Endothelial cell of umbilical vein (primary cell): ENCODE measurements at regions not wholly inside any gene's neighbourhood (a gene's known extent, or its start where the extent isn't known, plus 50 kb on each side); places are given as distances from the start of the nearest gene placed in this dataset.

ENCODE experiments used
- BruUV-seq: library from RNA; stranded (reverse); fragments of 400-500 nt; replicated peaks from 2 replicates; lab custom pipeline; 2021; lab: Mats Ljungman, UMichigan
- CTCF ChIA-PET: fragments of 300-600, 350-600 bp; sonication (Branson Sonifier 250); formaldehyde crosslinking; loops from one replicate; lab custom pipeline; 2021; ENCODE audit warnings: antibody characterized with exemption, inconsistent platforms; lab: Charles Lee
- POLR2A ChIA-PET: fragments of 300-600, 350-600 bp; sonication (Branson Sonifier 250); formaldehyde crosslinking; loops from one replicate; lab custom pipeline; 2021; ENCODE audit warnings: antibody characterized with exemption, inconsistent platforms; lab: Charles Lee
- DNase-seq: peaks from one replicate; pipeline ENCODE4 v3.0.0-alpha.2; 2011; ENCODE audit warnings: low read depth, low spot score
- FAIRE-seq: peaks from 2 replicates; lab custom pipeline; 2011; peaks lifted over from hg19 to GRCh38; lab: Jason Lieb, UNC
- H2AFZ ChIP-seq: 2 replicates; pipeline ENCODE4 v1.6.0; 2012; ENCODE audit warnings: low read depth, low read length, control low read depth, inconsistent platforms
- H3K27ac ChIP-seq: 2 replicates; pipeline ENCODE4 v1.5.1; 2011; ENCODE audit warnings: low read depth, mild to moderate bottlenecking, control low read depth, low read length, moderate library complexity; ENCODE audit not compliant: insufficient read depth
- H3K27me3 ChIP-seq, 2 experiments: 2 replicates each; pipeline versions ENCODE4 v1.6.0 to v1.6.1; 2011; ENCODE audit warnings: low read length in 2 of 2, mixed read lengths in 1 of 2; ENCODE audit not compliant: control insufficient read depth in 2 of 2, insufficient read depth in 2 of 2
- H3K36me3 ChIP-seq, 2 experiments: 2 replicates in 1 of 2; 3 replicates in 1 of 2; pipeline ENCODE4 v1.5.1; 2011; ENCODE audit warnings: low read length in 2 of 2, mild to moderate bottlenecking in 1 of 2, moderate library complexity in 1 of 2; ENCODE audit not compliant: control insufficient read depth in 2 of 2, insufficient read depth in 2 of 2; ENCODE audit errors: extremely low read depth in 1 of 2
- H3K4me1 ChIP-seq: 3 replicates; pipeline ENCODE4 v1.5.1; 2011; ENCODE audit warnings: mild to moderate bottlenecking, low read length; ENCODE audit not compliant: control insufficient read depth, insufficient read depth; ENCODE audit errors: extremely low read depth
- H3K4me2 ChIP-seq: 2 replicates; pipeline ENCODE4 v1.6.1; 2011; ENCODE audit warnings: low read length, control low read depth, mixed read lengths; ENCODE audit not compliant: insufficient read depth
- H3K4me3 ChIP-seq, 3 experiments: fragments of 200-600 bp in 1 of 3; sonication (generic), shearing (Covaris generic) in 1 of 3; replicated peaks in 1 of 3; 2 replicates each; pipeline ENCODE4 v1.5.1; 2011 to 2016; ENCODE audit warnings: control low read depth in 3 of 3, low read length in 3 of 3, mild to moderate bottlenecking in 2 of 3, inconsistent platforms in 1 of 3, low read depth in 1 of 3, moderate library complexity in 1 of 3; ENCODE audit not compliant: insufficient read depth in 1 of 3
- H3K79me2 ChIP-seq: 2 replicates; pipeline ENCODE4 v1.6.0; 2012; ENCODE audit warnings: low read length, inconsistent platforms; ENCODE audit not compliant: control insufficient read depth, insufficient read depth
- H3K9ac ChIP-seq: replicated peaks from 2 replicates; pipeline ENCODE3; 2011; ENCODE audit warnings: low read length, control low read depth; ENCODE audit not compliant: insufficient read depth; ENCODE audit errors: extremely low read depth
- H3K9me1 ChIP-seq: replicated peaks from 3 replicates; pipeline ENCODE4 v1.6.0; 2011; ENCODE audit warnings: mild to moderate bottlenecking, low read length; ENCODE audit not compliant: control insufficient read depth, insufficient read depth; ENCODE audit errors: extremely low read depth
- H3K9me3 ChIP-seq: replicated peaks from 2 replicates; pipeline ENCODE4 v1.5.1; 2012; ENCODE audit warnings: low read length, inconsistent platforms; ENCODE audit not compliant: control insufficient read depth, insufficient read depth
- H4K20me1 ChIP-seq: replicated peaks from 2 replicates; pipeline ENCODE3; 2011; ENCODE audit warnings: mild to moderate bottlenecking, low read length; ENCODE audit not compliant: control insufficient read depth, insufficient read depth; ENCODE audit errors: extremely low read depth
- FOS ChIP-seq: IDR thresholded peaks from 2 replicates; pipeline ENCODE4 v1.6.1; 2011; ENCODE audit warnings: mild to moderate bottlenecking, low read length, moderate library complexity, borderline replicate concordance; ENCODE audit not compliant: insufficient read depth
- GATA2 ChIP-seq: IDR thresholded peaks from 2 replicates; pipeline ENCODE4 v1.7.0; 2011; ENCODE audit warnings: low read depth, mild to moderate bottlenecking, moderate library complexity, mixed read lengths, low read length; ENCODE audit not compliant: insufficient read length, insufficient read depth
- MAX ChIP-seq: IDR thresholded peaks from 2 replicates; pipeline ENCODE4 v1.6.1; 2011; ENCODE audit not compliant: insufficient read depth, insufficient read length
- MYC ChIP-seq: IDR thresholded peaks from one replicate; pipeline ENCODE4 v1.6.1; 2011; ENCODE audit warnings: mild to moderate bottlenecking, low read depth, low read length
- POLR2AphosphoS5 ChIP-seq: IDR thresholded peaks from 2 replicates; pipeline ENCODE4 v1.6.1; 2012; ENCODE audit warnings: low read depth, mild to moderate bottlenecking, control low read depth, low read length, moderate library complexity; ENCODE audit not compliant: insufficient read depth
- dilution Hi-C: fragments of 300-500 bp; cut with MboI; formaldehyde crosslinking; loops from one replicate; pipeline ENCODE4 v1.15.0; 2019; ENCODE audit warnings: low sequenced_read_pairs; ENCODE audit not compliant: extremely low pct_ligation_motif_present
- intact Hi-C: fragments of 100-400 bp; cut with micrococcal nuclease; formaldehyde crosslinking; loops from one replicate; pipeline ENCODE4 v1.10.0; 2022
- TF ChIP-seq, protein P1 (sequence below), 2 donors: IDR thresholded peaks; 1 replicate in 1 of 2; 2 replicates in 1 of 2; pipeline ENCODE4 v1.5.1; 2011; ENCODE audit warnings: low read length in 2 of 2, mild to moderate bottlenecking in 2 of 2, moderate library complexity in 2 of 2, control low read depth in 1 of 2, inconsistent platforms in 1 of 2, low read depth in 1 of 2; ENCODE audit not compliant: insufficient read depth in 1 of 2; ENCODE audit errors: extremely low read depth in 1 of 2

- DNase-seq, result no peak
- no peaks in the 10 kb centered on the region for H3K4me1 ChIP-seq
- ChIA-PET CTCF (no interaction called here), POLR2A (no interaction called here)
- intact Hi-C loops (no loop called here), dilution Hi-C loops (no loop called here)
- H3K4me2 ChIP-seq, result no peak overlapping the region
- H3K9me1 ChIP-seq, result no peaks in the 10 kb centered on the region
- H2AFZ ChIP-seq, result no peak overlapping the region
- no peaks in the 10 kb centered on the region for H3K79me2 ChIP-seq
- H3K27me3 ChIP-seq, result no peaks in the 10 kb centered on the region
- no peaks in the 10 kb centered on the region for H4K20me1 ChIP-seq
- H3K4me3 ChIP-seq, result no peak overlapping the region
- H3K9me3 ChIP-seq, result peaks cover 5% of the 10 kb centered on the region
- H3K27ac ChIP-seq, result no peak overlapping the region
- no peak for FAIRE-seq
- no peak overlapping the region for H3K9ac ChIP-seq
- no peak for TF ChIP-seq MYC
- no TSS peak for BruUV-seq
- H3K36me3 ChIP-seq, result no peaks in the 10 kb centered on the region
Measured at GRCh38 chr11:50188040-50188439, 155.4 kb downstream of the OR4C45 start.

GRCh38 chr11:50192743-50193142 is 160.1 kb downstream of the OR4C45 start:
- BruUV-seq, result no TSS peak
- no peak overlapping the region for H2AFZ ChIP-seq
- H4K20me1 ChIP-seq, result no peaks in the 10 kb centered on the region
- no peak overlapping the region for H3K4me2 ChIP-seq
- H3K36me3 ChIP-seq, result no peaks in the 10 kb centered on the region
- no peak for TF ChIP-seq POLR2AphosphoS5
- TF ChIP-seq GATA2, result no peak
- TF ChIP-seq MAX, result no peak
- no peak for TF ChIP-seq FOS
- TF ChIP-seq, protein P1, sequence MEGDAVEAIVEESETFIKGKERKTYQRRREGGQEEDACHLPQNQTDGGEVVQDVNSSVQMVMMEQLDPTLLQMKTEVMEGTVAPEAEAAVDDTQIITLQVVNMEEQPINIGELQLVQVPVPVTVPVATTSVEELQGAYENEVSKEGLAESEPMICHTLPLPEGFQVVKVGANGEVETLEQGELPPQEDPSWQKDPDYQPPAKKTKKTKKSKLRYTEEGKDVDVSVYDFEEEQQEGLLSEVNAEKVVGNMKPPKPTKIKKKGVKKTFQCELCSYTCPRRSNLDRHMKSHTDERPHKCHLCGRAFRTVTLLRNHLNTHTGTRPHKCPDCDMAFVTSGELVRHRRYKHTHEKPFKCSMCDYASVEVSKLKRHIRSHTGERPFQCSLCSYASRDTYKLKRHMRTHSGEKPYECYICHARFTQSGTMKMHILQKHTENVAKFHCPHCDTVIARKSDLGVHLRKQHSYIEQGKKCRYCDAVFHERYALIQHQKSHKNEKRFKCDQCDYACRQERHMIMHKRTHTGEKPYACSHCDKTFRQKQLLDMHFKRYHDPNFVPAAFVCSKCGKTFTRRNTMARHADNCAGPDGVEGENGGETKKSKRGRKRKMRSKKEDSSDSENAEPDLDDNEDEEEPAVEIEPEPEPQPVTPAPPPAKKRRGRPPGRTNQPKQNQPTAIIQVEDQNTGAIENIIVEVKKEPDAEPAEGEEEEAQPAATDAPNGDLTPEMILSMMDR (IDR thresholded peaks at IDR 0.05; ENCODE audit: extremely low read depth in 1 of 2, insufficient read depth in 1 of 2, low read depth in 1 of 2, low read length in 2 of 2), result no peak
- H3K4me3 ChIP-seq, result no peak overlapping the region
- H3K9me3 ChIP-seq, result peaks cover 5% of the 10 kb centered on the region
- ChIA-PET CTCF (no interaction called here), POLR2A (no interaction called here)
- intact Hi-C loops, result no loop called here
- FAIRE-seq, result no peak
- DNase-seq, result no peak
- H3K27ac ChIP-seq, result no peak overlapping the region
- H3K79me2 ChIP-seq, result no peaks in the 10 kb centered on the region
- dilution Hi-C loops, result no loop called here
- H3K27me3 ChIP-seq, result no peaks in the 10 kb centered on the region
- no peaks in the 10 kb centered on the region for H3K9me1 ChIP-seq
- no peak overlapping the region for H3K9ac ChIP-seq
- H3K4me1 ChIP-seq, result no peaks in the 10 kb centered on the region
